ENCODE measurements at regions not wholly inside any gene's neighbourhood (a gene's known extent, or its start where the extent isn't known, plus 50 kb on each side); places are given as distances from the start of the nearest gene placed in this dataset.

GRCh38 chr12:84730561-84731162 lies 181.9 kb downstream of the SLC6A15 start:
- no peak for TF ChIP-seq POLR2A (IDR thresholded peaks at IDR 0.05)
- no peak for TF ChIP-seq EP300 (IDR thresholded peaks at IDR 0.05)
